HL-60 (cell line): ENCODE measurements at regions not wholly inside any gene's neighbourhood (a gene's known extent, or its start where the extent isn't known, plus 50 kb on each side); places are given as distances from the start of the nearest gene placed in this dataset.

Experiments
- DNase-seq, 2 experiments: peaks; one replicate each; pipeline ENCODE4 v3.0.0-alpha.2; 2010 to 2020; ENCODE audit warnings: low read depth in 1 of 2, low spot score in 1 of 2
- H3K27ac ChIP-seq: fragments of 250-450 bp; sonication (Bioruptor Pico); replicated peaks from 2 replicates; pipeline ENCODE4 v1.5.1; 2020; ENCODE audit warnings: mild to moderate bottlenecking, moderate library complexity
- H3K27me3 ChIP-seq: fragments of 250-450 bp; sonication (Bioruptor Pico); 2 replicates; pipeline ENCODE4 v1.5.1; 2021; ENCODE audit warnings: mild to moderate bottlenecking, moderate library complexity; ENCODE audit not compliant: insufficient read depth, poor library complexity, severe bottlenecking
- H3K4me3 ChIP-seq: replicated peaks from 2 replicates; pipeline ENCODE4 v1.5.1; 2011; ENCODE audit warnings: mild to moderate bottlenecking, control low read depth, low read length; ENCODE audit not compliant: insufficient read depth
- GABPA ChIP-seq: IDR thresholded peaks from 2 replicates; pipeline ENCODE4 v1.6.1; 2012; ENCODE audit warnings: low read depth
- POLR2AphosphoS5 ChIP-seq: IDR thresholded peaks from 2 replicates; pipeline ENCODE4 v1.6.1; 2012; ENCODE audit warnings: low read depth
- REST ChIP-seq: IDR thresholded peaks from 2 replicates; pipeline ENCODE4 v1.6.1; 2012; ENCODE audit warnings: low read depth; ENCODE audit not compliant: insufficient replicate concordance
- SPI1 ChIP-seq: IDR thresholded peaks from 2 replicates; pipeline ENCODE4 v1.6.1; 2012; ENCODE audit warnings: low read depth, mild to moderate bottlenecking, borderline replicate concordance
- TF ChIP-seq, protein P1 (sequence below): IDR thresholded peaks from one replicate; pipeline ENCODE4 v1.5.1; 2011; ENCODE audit warnings: low read length, control low read depth, inconsistent platforms; ENCODE audit not compliant: insufficient read depth

DNA sequence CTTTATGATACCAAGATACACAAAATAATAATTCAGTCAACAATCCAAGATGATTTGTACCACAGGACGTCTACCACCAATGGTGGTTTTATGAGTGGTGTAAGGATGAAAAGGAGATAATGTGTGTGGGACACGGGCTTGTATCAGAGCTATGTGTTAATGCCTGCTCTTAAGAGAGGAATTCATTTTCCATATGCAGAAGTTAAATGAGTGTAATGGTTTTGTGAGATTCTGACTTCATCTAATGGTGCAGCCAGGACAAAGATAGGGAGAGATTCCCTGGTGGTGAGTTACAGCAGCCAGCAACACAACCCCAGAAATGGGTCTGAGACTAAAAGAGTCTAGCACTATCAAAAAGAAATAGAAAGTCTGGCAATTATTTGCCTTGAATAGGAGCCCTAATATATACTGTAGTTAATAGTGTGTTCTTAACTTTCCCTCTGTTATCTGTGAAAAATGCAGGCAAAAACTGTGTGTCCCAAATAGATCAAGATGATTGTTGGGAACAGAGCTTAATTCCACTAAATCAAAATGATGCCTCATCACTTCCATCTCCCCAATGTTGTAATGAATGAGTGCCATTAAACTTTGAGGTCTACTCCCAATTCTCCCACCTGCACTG, 455.0 kb upstream of the TCF4 start:
- Histone ChIP-seq H3K4me3 (no peak overlapping the region), H3K27ac (no peak overlapping the region), H3K27me3 (peaks cover 2% of the 10 kb centered on the region)
- no peak for DNase-seq
- TF ChIP-seq POLR2AphosphoS5: no peak
- no peak for TF ChIP-seq REST
- no peak for TF ChIP-seq GABPA
- TF ChIP-seq SPI1: no peak
- TF ChIP-seq, protein P1, sequence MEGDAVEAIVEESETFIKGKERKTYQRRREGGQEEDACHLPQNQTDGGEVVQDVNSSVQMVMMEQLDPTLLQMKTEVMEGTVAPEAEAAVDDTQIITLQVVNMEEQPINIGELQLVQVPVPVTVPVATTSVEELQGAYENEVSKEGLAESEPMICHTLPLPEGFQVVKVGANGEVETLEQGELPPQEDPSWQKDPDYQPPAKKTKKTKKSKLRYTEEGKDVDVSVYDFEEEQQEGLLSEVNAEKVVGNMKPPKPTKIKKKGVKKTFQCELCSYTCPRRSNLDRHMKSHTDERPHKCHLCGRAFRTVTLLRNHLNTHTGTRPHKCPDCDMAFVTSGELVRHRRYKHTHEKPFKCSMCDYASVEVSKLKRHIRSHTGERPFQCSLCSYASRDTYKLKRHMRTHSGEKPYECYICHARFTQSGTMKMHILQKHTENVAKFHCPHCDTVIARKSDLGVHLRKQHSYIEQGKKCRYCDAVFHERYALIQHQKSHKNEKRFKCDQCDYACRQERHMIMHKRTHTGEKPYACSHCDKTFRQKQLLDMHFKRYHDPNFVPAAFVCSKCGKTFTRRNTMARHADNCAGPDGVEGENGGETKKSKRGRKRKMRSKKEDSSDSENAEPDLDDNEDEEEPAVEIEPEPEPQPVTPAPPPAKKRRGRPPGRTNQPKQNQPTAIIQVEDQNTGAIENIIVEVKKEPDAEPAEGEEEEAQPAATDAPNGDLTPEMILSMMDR: no peak

GRCh38 chr18:56038171-56039030, 450.4 kb upstream of the TCF4 start:
- peaks cover 2% of the 10 kb centered on the region for H3K27me3 ChIP-seq
- no peak overlapping the region for H3K27ac ChIP-seq
- no peak for DNase-seq
- H3K4me3 ChIP-seq: no peak overlapping the region
- TF ChIP-seq SPI1 (no peak), POLR2AphosphoS5 (no peak), REST (no peak), GABPA (no peak)
- TF ChIP-seq, protein P1: no peak

GRCh38 chr18:56036741-56037140, 448.7 kb upstream of the TCF4 start:
- Histone ChIP-seq H3K27me3 (no peaks in the 10 kb centered on the region), H3K27ac (no peak overlapping the region), H3K4me3 (no peak overlapping the region)
- no peak for DNase-seq
- no peak for TF ChIP-seq REST
- no peak for TF ChIP-seq POLR2AphosphoS5
- TF ChIP-seq, protein P1: no peak
